CD4-positive, CD25-positive, alpha-beta regulatory T cell (primary cell): ENCODE measurements at regions not wholly inside any gene's neighbourhood (a gene's known extent, or its start where the extent isn't known, plus 50 kb on each side); places are given as distances from the start of the nearest gene placed in this dataset.

ENCODE experiments used
- ATAC-seq, 2 donors: fragments of 150-1000 bp; cut with Tn5 transposase; one replicate each; pipeline ENCODE4 v1.10.0; 2021; ENCODE audit warnings: low read depth in 2 of 2, moderate number of reproducible peaks in 2 of 2, moderate library complexity in 1 of 2
- DNase-seq, 3 donors: peaks; one replicate each; pipeline versions ENCODE4 v3.0.0 to v3.0.0-alpha.2; 2012 to 2022; ENCODE audit warnings: mixed read lengths in 1 of 3
- H3K27ac ChIP-seq: one replicate; pipeline ENCODE4 v1.7.0; 2013; ENCODE audit warnings: mild to moderate bottlenecking, low read length; ENCODE audit not compliant: insufficient read depth, poor library complexity, severe bottlenecking
- H3K27me3 ChIP-seq: one replicate; pipeline ENCODE4 v1.7.0; 2013; ENCODE audit warnings: low read length; ENCODE audit not compliant: control insufficient read depth, insufficient read depth
- H3K36me3 ChIP-seq: one replicate; pipeline ENCODE4 v1.7.0; 2013; ENCODE audit warnings: mild to moderate bottlenecking, low read length, moderate library complexity; ENCODE audit not compliant: control insufficient read depth, insufficient read depth
- H3K4me1 ChIP-seq: 2 replicates; pipeline ENCODE4 v1.7.0; 2013; ENCODE audit warnings: mild to moderate bottlenecking, low read length; ENCODE audit not compliant: insufficient read depth, control insufficient read depth, poor library complexity, severe bottlenecking
- H3K4me3 ChIP-seq: one replicate; pipeline ENCODE4 v1.7.0; 2013; ENCODE audit warnings: low read depth, mild to moderate bottlenecking, low read length, moderate library complexity
- H3K9me3 ChIP-seq, 2 experiments: 1 replicate in 1 of 2; 2 replicates in 1 of 2; pipeline ENCODE4 v1.7.0; 2013; ENCODE audit warnings: low read length in 2 of 2, mild to moderate bottlenecking in 1 of 2, moderate library complexity in 1 of 2; ENCODE audit not compliant: control insufficient read depth in 2 of 2
- H3K27ac Mint-ChIP-seq, 3 donors: one replicate each; pipeline ENCODE4 v1.8.0; 2020 to 2022; ENCODE audit warnings: mild to moderate bottlenecking in 3 of 3, mixed read lengths in 3 of 3, moderate library complexity in 2 of 3
- H3K27me3 Mint-ChIP-seq: one replicate; pipeline ENCODE4 v1.8.0; 2022; ENCODE audit warnings: mild to moderate bottlenecking, mixed read lengths
- H3K36me3 Mint-ChIP-seq: one replicate; pipeline ENCODE4 v1.8.0; 2020; ENCODE audit warnings: mixed read lengths
- H3K4me1 Mint-ChIP-seq, 4 donors: one replicate each; pipeline ENCODE4 v1.8.0; 2020 to 2022; ENCODE audit warnings: mixed read lengths in 4 of 4, mild to moderate bottlenecking in 1 of 4
- H3K4me3 Mint-ChIP-seq, 4 donors: one replicate each; pipeline ENCODE4 v1.8.0; 2020 to 2022; ENCODE audit warnings: mild to moderate bottlenecking in 4 of 4, mixed read lengths in 4 of 4, moderate library complexity in 3 of 4
- H3K9me3 Mint-ChIP-seq, 7 donors: one replicate each; pipeline ENCODE4 v1.8.0; 2020 to 2022; ENCODE audit warnings: mixed read lengths in 7 of 7, mild to moderate bottlenecking in 3 of 7, moderate library complexity in 2 of 7

- Histone ChIP-seq H3K36me3 (no peaks in the 10 kb centered on the region), H3K4me1 (no peaks in the 10 kb centered on the region), H3K27ac (no peak overlapping the region), H3K4me3 (no peak overlapping the region), H3K27me3 (no peaks in the 10 kb centered on the region), H3K9me3 (no peaks in the 10 kb centered on the region)
- H3K36me3 Mint-ChIP-seq = no peaks in the 10 kb centered on the region
- H3K27ac Mint-ChIP-seq = no peak overlapping the region
- no peaks in the 10 kb centered on the region for H3K4me1 Mint-ChIP-seq
- no peak for DNase-seq
- H3K27me3 Mint-ChIP-seq = no peaks in the 10 kb centered on the region
- H3K4me3 Mint-ChIP-seq = no peak overlapping the region
- no peak for ATAC-seq
- peaks cover 0 to 6% (median 4%) of the 10 kb centered on the region in 7 donors for H3K9me3 Mint-ChIP-seq
Measured at GRCh38 chr13:80972857-80973478, 632.0 kb upstream of the SPRY2 start.

DNA sequence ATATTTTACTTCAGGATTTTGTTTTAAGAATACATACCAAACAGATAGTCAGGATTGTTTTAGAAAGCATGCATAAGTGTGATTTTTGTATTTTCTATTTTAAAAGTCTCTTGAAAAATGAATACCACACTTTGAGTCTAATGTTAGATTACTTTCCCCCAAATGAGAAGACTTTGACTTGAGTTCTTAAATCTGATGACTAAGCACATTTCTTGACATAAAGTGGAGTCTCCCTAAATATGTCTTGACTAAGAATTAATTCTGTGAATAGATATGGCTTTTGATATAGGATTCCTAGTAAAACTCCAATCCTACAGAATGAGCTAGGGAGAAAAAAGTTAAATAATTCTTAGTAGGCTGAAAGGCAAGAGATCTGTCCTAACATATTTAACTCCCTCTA lies 624.2 kb upstream of the SPRY2 start:
- no peak overlapping the region for H3K4me3 Mint-ChIP-seq
- no peaks in the 10 kb centered on the region for H3K4me1 Mint-ChIP-seq
- H3K9me3 ChIP-seq = no peaks in the 10 kb centered on the region
- H3K4me1 ChIP-seq = no peaks in the 10 kb centered on the region
- H3K27me3 Mint-ChIP-seq = no peaks in the 10 kb centered on the region
- H3K36me3 ChIP-seq = no peaks in the 10 kb centered on the region
- H3K36me3 Mint-ChIP-seq = peaks cover 3% of the 10 kb centered on the region
- no peak overlapping the region for H3K27ac ChIP-seq
- peaks cover 0 to 9% (median 3%) of the 10 kb centered on the region in 7 donors for H3K9me3 Mint-ChIP-seq
- no peak overlapping the region for H3K4me3 ChIP-seq
- no peaks in the 10 kb centered on the region for H3K27me3 ChIP-seq
- DNase-seq (no peak), ATAC-seq (no peak)
- no peak overlapping the region for H3K27ac Mint-ChIP-seq

DNA sequence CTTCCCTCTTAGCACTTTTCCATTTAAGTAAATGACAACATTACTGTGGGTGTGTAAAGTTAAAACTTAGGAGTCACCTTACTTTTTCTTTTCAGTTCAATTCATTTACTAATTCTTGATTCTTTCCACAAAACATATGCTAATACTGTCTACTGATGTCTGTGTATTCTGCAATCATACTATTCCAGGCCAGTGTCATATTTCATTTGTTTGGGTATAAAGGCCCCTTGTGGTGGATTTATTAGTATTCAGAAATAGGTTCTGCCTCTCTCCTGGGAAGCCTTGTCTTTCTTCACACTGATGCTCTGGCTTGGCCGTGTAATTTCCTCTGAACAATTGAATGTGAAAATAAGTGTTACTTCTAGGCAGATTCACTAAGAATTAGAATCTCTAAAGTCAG lies 621.9 kb upstream of the SPRY2 start:
- DNase-seq (no peak), ATAC-seq (no peak)
- Histone ChIP-seq H3K36me3 (no peaks in the 10 kb centered on the region), H3K27me3 (no peaks in the 10 kb centered on the region), H3K4me3 (no peak overlapping the region), H3K9me3 (no peaks in the 10 kb centered on the region), H3K27ac (no peak overlapping the region), H3K4me1 (no peaks in the 10 kb centered on the region)
- Mint-ChIP-seq H3K9me3 (peaks cover 0 to 13% (median 4%) of the 10 kb centered on the region in 7 donors), H3K4me3 (no peak overlapping the region), H3K36me3 (peaks cover 3% of the 10 kb centered on the region), H3K4me1 (no peaks in the 10 kb centered on the region), H3K27ac (no peak overlapping the region), H3K27me3 (no peaks in the 10 kb centered on the region)

DNA sequence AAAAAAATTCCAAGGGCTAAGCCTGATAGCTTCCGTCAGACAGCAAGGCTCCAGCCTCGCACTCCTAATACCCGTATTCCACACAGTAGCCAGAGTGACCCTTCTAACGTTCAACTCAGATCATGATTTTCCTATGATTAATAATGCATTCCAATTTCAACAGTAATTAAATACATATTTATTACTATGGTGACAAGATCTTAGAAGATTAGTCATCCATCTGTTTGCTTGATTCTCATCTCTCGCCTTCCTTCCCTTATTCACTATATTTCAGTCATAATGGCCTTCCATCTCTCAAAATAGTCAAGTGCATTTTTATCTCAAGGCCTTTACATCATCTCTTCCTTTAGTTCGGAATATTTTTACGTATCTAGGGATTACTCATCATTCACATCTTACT lies 621.2 kb upstream of the SPRY2 start:
- H3K27ac Mint-ChIP-seq = no peak overlapping the region
- no peaks in the 10 kb centered on the region for H3K9me3 ChIP-seq
- peaks cover 3% of the 10 kb centered on the region for H3K36me3 Mint-ChIP-seq
- no peaks in the 10 kb centered on the region for H3K4me1 ChIP-seq
- H3K27me3 Mint-ChIP-seq = no peaks in the 10 kb centered on the region
- H3K9me3 Mint-ChIP-seq = peaks cover 0 to 13% (median 4%) of the 10 kb centered on the region in 7 donors
- H3K4me3 Mint-ChIP-seq = no peak overlapping the region
- DNase-seq = no peak
- H3K36me3 ChIP-seq = no peaks in the 10 kb centered on the region
- no peak overlapping the region for H3K4me3 ChIP-seq
- ATAC-seq = no peak
- no peak overlapping the region for H3K27ac ChIP-seq
- H3K4me1 Mint-ChIP-seq = no peaks in the 10 kb centered on the region
- H3K27me3 ChIP-seq = no peaks in the 10 kb centered on the region

- H3K4me1 Mint-ChIP-seq = no peaks in the 10 kb centered on the region
- ATAC-seq (no peak), DNase-seq (no peak)
- Histone ChIP-seq H3K27me3 (no peaks in the 10 kb centered on the region), H3K27ac (no peak overlapping the region), H3K4me3 (no peak overlapping the region), H3K9me3 (no peaks in the 10 kb centered on the region), H3K4me1 (no peaks in the 10 kb centered on the region), H3K36me3 (no peaks in the 10 kb centered on the region)
- H3K4me3 Mint-ChIP-seq = no peak overlapping the region
- H3K27me3 Mint-ChIP-seq = no peaks in the 10 kb centered on the region
- peaks cover 3% of the 10 kb centered on the region for H3K36me3 Mint-ChIP-seq
- H3K9me3 Mint-ChIP-seq = peaks cover 0 to 31% (median 3%) of the 10 kb centered on the region in 7 donors
- no peak overlapping the region for H3K27ac Mint-ChIP-seq
Measured at GRCh38 chr13:80957019-80957655, 616.2 kb upstream of the SPRY2 start.

DNA sequence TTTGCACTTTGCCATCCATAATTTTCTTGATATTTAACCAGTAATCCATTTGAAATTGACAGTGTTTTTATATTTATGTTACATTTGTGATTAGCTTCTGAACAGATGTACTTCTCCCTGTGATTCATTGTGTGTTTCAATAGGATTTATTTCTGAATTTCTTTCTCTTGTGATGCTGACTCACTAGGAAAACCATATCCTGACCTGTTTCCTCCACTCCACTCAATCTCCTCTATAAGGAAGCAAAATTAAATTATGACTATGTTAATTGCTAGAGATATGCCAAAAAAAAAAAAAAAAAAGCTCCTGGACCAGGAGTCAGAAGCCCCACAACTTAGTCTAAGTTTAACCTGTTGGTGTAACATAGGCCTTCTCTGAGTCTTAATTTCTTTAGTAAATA lies 614.6 kb upstream of the SPRY2 start:
- Histone ChIP-seq H3K27me3 (no peaks in the 10 kb centered on the region), H3K4me1 (no peaks in the 10 kb centered on the region), H3K27ac (no peak overlapping the region), H3K9me3 (no peaks in the 10 kb centered on the region), H3K4me3 (no peak overlapping the region), H3K36me3 (no peaks in the 10 kb centered on the region)
- Mint-ChIP-seq H3K27ac (no peak overlapping the region), H3K9me3 (peaks cover 0 to 27% (median 2%) of the 10 kb centered on the region in 7 donors), H3K4me3 (no peak overlapping the region), H3K36me3 (no peaks in the 10 kb centered on the region), H3K4me1 (no peaks in the 10 kb centered on the region), H3K27me3 (no peaks in the 10 kb centered on the region)
- ATAC-seq = no peak
- DNase-seq = no peak

GRCh38 chr13:80952158-80952557 lies 611.2 kb upstream of the SPRY2 start:
- Histone ChIP-seq H3K36me3 (no peaks in the 10 kb centered on the region), H3K4me3 (no peak overlapping the region), H3K4me1 (no peaks in the 10 kb centered on the region), H3K27me3 (no peaks in the 10 kb centered on the region), H3K9me3 (no peaks in the 10 kb centered on the region), H3K27ac (no peak overlapping the region)
- Mint-ChIP-seq H3K9me3 (peaks cover 0 to 39% (median 5%) of the 10 kb centered on the region in 7 donors), H3K27me3 (no peaks in the 10 kb centered on the region), H3K4me3 (no peak overlapping the region), H3K27ac (no peak overlapping the region), H3K36me3 (no peaks in the 10 kb centered on the region), H3K4me1 (no peaks in the 10 kb centered on the region)
- ATAC-seq (no peak), DNase-seq (no peak)
